ENCODE measurements at regions not wholly inside any gene's neighbourhood (a gene's known extent, or its start where the extent isn't known, plus 50 kb on each side); places are given as distances from the start of the nearest gene placed in this dataset.
"Not testable (repeated sequence)": the region's sequence is repeated elsewhere in the genome, so short reads cannot be mapped to it uniquely, and the experiment has no call there.

DNA sequence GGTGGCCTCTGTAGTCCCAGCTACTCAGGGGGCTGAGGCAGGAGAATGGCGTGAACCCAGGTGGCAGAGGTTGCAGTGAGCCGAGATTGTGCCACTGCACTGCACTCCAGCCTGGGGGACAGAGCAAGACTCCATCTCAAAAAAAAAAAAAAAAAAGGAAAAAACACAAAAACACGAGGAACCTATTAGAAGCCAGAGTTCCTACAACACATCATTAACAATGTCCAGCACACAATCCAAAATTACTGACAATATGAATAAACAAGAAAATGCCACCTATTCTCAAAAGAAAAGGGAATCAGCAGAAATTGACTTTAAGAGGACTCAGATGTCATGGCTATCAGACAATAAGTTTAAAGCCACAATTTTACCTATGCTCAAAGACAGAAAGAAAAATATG, 57.3 kb upstream of the HS3ST3A1 start:
- not testable (repeated sequence) for DNase-seq (ENCODE audit: low read depth, low spot score)

GRCh38 chr17:13665872-13666635, 64.3 kb upstream of the HS3ST3A1 start:
- no peak for DNase-seq (ENCODE audit: low read depth, low spot score)

GRCh38 chr17:13671341-13671740, 69.6 kb upstream of the HS3ST3A1 start:
- no peak for DNase-seq (ENCODE audit: low read depth, low spot score)

GRCh38 chr17:13671771-13672170, 70.0 kb upstream of the HS3ST3A1 start:
- no peak for DNase-seq (ENCODE audit: low read depth, low spot score)

GRCh38 chr17:13678361-13678760, 76.6 kb upstream of the HS3ST3A1 start:
- no peak for DNase-seq (ENCODE audit: low read depth, low spot score)

GRCh38 chr17:13678841-13679240, 77.1 kb upstream of the HS3ST3A1 start:
- no peak for DNase-seq (ENCODE audit: low read depth, low spot score)

GRCh38 chr17:13688716-13689115, 87.0 kb upstream of the HS3ST3A1 start:
- DNase-seq (ENCODE audit: low read depth, low spot score), result no peak

- no peak for DNase-seq (ENCODE audit: low read depth, low spot score)
These were observed 89.1 kb upstream of the HS3ST3A1 start for GRCh38 chr17:13690806-13691205.

GRCh38 chr17:13694934-13695333, 93.2 kb upstream of the HS3ST3A1 start:
- no peak for DNase-seq (ENCODE audit: low read depth, low spot score)

DNA sequence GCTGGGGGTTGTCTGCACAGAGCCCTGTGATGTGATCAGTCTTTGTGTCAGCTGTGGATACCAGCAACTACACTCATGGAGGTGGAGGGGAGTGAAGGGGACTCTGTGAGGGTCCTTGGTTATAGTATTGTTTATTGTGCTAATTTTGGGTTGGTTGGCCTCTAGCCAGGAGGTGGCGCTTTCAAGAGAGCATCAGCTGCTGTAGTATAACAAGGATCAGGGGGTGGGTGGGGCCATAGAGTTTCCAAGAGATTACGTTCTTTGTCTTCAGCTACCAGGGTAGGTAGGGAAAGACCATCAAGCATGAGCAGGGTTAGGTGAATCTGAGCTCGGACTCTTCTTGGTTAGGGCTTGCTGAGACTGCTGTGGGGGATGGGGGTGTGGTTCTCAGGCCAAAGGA, 97.1 kb upstream of the HS3ST3A1 start:
- no peak for DNase-seq (ENCODE audit: low read depth, low spot score)

DNA sequence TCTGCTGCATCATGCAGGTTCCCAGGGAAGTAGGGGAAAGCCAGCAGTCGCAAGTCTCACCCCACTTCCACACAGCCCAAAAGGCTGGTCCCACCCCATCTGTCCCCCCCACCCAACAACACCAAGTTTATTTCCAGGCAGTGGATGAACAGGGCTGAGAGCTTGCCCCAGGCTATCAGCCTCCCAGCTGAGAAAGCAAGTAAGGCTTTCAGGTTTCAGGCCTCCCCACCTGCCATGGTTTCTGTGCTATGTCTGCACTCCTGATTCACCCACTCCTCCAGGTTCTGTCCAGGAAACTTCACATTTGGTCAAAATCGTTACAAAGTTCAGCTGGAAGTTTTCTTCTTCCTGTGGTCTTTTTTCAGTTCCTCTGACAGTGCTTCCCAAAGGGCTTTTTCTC, 97.5 kb upstream of the HS3ST3A1 start:
- no peak for DNase-seq (ENCODE audit: low read depth, low spot score)

DNA sequence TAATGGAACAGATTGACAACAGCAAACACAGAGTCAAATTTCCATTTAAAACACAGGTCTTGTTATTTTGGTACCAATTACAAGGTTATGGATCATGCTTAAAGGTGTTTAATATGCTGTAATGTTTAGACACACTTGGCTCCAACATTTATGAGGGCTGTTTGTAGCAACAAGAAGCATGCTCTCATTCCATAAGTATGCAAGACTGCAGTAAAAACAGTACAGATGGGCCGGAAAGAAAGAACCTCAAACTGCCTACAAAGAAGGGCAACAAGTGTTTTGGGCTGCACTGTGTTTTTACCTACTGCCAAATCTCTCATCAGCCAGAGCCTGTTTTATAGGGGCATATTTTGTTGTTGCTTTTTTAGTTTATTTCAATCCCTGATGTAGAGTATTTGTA, 100.5 kb upstream of the HS3ST3A1 start:
- no peak for DNase-seq (ENCODE audit: low read depth, low spot score)

GRCh38 chr17:13704333-13704732, 102.6 kb upstream of the HS3ST3A1 start:
- no peak for DNase-seq (ENCODE audit: low read depth, low spot score)

DNA sequence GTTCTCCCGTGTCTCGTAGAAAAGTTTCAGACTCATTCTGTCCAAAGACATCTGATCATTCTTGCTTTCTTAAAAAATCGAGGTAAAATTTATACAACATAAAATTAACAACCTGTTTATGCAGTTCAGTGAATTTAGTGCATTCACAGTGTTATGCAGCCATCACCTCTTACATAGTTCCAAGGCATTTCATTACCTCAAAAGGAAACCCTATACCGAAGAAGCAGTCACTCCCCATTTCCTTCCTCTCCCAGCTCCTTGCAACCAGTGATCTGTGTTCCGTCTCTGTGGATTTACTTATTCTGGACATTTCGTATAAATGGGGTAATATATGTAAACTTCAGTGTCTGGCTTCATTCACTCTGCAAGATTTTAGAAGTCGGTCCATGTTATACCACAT, 103.5 kb upstream of the HS3ST3A1 start:
- DNase-seq (ENCODE audit: low read depth, low spot score), result no peak

GRCh38 chr17:13721705-13722104, 120.0 kb upstream of the HS3ST3A1 start:
- no peak for DNase-seq (ENCODE audit: low read depth, low spot score)

- DNase-seq (ENCODE audit: low read depth, low spot score), result no peak
These were observed 123.7 kb upstream of the HS3ST3A1 start for GRCh38 chr17:13725288-13725990.

DNA sequence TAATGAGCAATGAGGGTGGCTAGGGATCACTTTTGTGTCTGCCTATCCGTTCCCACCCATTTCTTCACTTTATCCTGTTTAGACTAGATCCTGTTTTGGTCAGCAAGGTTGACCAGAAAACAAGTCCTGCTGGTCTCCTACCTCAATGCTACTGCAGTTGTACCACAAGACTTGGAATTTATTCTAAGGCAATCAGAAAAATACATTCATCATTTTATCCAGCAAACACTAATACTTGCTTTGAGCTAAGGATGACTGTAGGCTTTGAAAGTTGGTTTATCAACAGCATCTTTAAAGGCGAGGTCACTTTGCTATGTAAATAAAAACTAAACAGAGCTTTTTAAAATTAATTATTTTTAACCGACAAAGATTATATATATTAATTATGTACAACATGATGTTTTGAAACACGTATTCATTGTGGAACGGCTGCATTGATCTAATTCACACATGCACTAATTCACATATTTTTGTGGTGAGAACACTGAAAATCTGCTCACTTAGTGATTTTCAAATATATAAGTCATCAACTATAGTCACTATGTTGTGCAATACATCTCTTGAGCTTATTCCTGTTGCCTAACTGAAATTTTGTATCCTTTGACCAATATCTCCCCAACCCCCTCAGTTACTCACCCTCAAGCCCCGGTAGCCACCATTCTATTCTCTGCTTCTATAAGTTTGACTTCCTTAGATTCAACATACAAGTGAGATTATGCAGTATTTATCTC, 125.9 kb upstream of the HS3ST3A1 start:
- DNase-seq (ENCODE audit: low read depth, low spot score), result no peak

DNA sequence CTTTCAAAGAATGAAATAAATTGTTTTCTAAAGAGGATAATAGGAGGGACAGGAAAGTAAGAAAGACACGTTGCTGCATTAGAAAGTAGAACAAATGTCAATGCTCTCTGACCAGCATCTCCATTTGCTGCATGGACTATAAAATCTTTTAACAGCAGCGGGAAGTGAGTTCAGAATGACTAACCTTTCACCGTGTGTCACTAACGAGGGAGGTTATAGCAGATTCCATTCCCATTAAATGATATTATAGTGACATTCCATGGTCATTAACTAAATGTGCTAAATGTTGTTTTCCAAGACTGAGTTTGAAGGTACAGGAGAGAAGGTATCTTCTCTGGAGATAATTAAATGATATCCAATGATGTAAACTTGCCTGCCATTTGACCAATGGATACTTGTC, 127.1 kb upstream of the HS3ST3A1 start:
- DNase-seq (ENCODE audit: low read depth, low spot score), result no peak

DNA sequence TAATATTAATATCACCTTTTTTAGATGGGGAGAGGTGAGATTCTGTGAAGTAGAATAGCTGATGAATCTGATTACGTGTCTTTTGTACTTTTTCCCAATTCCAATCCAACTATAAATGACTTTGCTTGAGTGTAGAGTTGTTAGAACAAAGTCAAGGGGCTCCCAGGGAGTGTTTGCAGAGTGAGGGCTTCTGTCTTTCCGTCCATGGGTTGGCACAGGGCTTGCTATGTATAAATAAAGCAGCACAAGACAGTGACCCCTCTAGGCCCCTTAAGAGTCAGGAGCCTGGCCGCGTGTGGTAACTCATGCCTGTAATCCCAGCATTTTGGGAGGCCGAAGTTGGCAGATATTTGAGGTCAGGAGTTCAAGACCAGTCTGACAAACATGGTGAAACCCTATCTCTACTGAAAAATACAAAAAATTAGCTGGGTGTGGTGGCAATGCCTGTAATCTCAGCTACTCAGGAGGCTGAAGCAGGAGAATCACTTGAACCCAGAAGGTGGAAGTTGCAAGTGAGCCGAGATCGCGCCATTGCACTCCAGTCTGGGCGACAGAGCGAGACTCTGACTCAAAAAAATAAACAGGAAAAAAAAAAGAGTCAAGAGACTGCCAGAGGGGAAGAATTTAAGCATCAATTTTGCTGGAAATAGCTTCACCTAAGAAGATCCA, 127.9 kb upstream of the HS3ST3A1 start:
- no peak for DNase-seq (ENCODE audit: low read depth, low spot score)

DNA sequence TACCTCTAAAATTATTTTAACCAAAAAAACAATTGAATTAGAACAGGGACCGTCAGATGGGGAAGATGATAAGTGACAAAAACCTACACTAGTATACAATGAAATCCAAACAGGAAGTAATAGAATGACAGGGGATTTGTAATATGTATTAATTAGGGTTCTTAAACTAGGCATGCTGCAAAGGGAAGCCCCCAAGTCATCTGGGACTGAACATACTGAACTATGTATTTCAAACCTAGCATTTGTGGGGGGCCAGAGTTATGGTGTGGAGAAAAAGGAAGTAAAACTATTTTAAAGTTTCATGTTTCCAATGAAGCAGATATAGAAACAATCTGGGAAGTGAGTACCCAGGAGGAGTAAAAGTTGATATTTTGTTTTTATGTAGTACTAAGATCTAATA, 133.2 kb upstream of the HS3ST3A1 start:
- DNase-seq (ENCODE audit: low read depth, low spot score), result no peak

DNA sequence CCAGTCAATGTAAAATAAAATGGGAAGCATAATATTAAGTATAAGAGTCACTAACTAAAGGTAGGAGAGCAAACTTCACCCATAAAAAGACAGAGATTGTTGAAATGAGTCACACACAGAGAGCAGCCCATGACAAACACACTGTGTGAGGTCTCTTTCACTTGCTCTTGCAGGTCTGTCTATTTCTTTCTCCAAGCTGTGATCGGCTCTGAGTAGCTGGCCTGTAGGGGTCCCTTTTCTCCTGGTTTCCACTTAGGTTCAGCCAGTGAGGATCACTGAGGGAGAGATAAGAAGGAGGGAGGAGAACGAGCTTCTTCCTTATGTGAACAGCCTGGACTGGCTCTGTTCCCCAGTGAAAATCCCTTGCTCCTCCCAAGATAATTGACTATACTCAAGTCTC, 133.7 kb upstream of the HS3ST3A1 start:
- DNase-seq (ENCODE audit: low read depth, low spot score), result no peak

DNA sequence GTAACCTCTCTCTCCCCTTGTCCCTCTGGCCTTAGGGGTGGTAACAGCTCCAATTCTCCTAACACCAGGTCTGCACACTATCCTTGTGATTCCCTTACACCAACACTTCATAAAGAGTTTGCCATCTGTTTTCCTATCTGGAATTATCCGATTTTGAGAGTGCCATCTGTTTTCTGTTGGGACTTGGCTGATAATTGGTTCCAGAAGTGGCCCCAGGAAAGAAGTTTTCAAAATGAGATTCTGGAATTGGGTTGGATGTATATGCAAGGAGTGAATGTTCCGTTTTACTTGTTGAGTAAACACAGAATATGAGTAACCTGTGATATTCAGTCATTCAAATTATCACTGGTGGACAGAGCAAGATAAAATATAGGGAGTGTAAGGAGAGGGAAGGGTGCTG, 134.1 kb upstream of the HS3ST3A1 start:
- no peak for DNase-seq (ENCODE audit: low read depth, low spot score)
